ENCODE measurements at regions not wholly inside any gene's neighbourhood (a gene's known extent, or its start where the extent isn't known, plus 50 kb on each side); places are given as distances from the start of the nearest gene placed in this dataset.

DNA sequence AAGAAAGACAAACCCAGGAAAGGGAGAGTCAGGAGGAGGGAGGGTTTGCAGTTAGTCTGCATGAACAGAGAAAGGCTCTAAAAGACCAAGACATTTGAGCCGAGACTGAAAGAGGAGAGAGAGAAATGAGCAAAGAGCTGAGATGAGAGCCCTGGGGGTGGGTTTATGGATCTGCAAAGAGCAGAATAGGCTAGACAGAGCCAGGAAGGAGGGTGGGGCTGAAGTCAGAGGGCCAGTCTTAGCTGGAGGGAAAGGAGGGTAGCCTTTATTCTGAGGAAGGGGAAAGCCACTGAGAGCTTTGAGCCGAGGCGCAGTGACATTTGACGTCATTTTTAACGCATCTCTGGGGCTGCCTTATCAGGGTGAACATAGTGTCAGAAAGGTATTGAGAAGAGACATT lies 85.7 kb upstream of the CDH13 start:
- TF ChIP-seq, protein P1, sequence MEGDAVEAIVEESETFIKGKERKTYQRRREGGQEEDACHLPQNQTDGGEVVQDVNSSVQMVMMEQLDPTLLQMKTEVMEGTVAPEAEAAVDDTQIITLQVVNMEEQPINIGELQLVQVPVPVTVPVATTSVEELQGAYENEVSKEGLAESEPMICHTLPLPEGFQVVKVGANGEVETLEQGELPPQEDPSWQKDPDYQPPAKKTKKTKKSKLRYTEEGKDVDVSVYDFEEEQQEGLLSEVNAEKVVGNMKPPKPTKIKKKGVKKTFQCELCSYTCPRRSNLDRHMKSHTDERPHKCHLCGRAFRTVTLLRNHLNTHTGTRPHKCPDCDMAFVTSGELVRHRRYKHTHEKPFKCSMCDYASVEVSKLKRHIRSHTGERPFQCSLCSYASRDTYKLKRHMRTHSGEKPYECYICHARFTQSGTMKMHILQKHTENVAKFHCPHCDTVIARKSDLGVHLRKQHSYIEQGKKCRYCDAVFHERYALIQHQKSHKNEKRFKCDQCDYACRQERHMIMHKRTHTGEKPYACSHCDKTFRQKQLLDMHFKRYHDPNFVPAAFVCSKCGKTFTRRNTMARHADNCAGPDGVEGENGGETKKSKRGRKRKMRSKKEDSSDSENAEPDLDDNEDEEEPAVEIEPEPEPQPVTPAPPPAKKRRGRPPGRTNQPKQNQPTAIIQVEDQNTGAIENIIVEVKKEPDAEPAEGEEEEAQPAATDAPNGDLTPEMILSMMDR (IDR thresholded peaks at IDR 0.05 in 8 of 11, conservative IDR thresholded peaks at IDR 0.05 in 3 of 11), result no peak
- no peak for TF ChIP-seq POLR2A (IDR thresholded peaks at IDR 0.05)
